Pancreas (tissue), 10 donors: ENCODE measurements at regions not wholly inside any gene's neighbourhood (a gene's known extent, or its start where the extent isn't known, plus 50 kb on each side); places are given as distances from the start of the nearest gene placed in this dataset.

Source experiments
- ATAC-seq, 4 donors: fragments of 200-7000 bp; cut with Tn5 transposase; one replicate each; pipeline versions ENCODE4 v1.8.0 to v1.9.1; 2020; ENCODE audit warnings: mild to moderate bottlenecking in 4 of 4, moderate library complexity in 4 of 4
- DNase-seq, 6 donors: peaks; one replicate each; pipeline ENCODE4 v3.0.0-alpha.2; 2020
- FAIRE-seq: peaks from 2 replicates; lab custom pipeline; 2012; peaks lifted over from hg19 to GRCh38; lab: Jason Lieb, UNC
- H3K27ac ChIP-seq, 4 donors: fragments of 200-600 bp; sonication (generic); 1 replicate in 3 of 4; 2 replicates in 1 of 4; pipeline versions ENCODE4 v1.5.0 to v1.8.0; 2020
- H3K27me3 ChIP-seq, 4 donors: fragments of 200-600 bp; one replicate each; pipeline ENCODE4 v1.8.0; 2021
- H3K36me3 ChIP-seq, 3 donors: fragments of 200-600 bp; sonication (generic) in 1 of 3; one replicate each; pipeline versions ENCODE4 v1.5.0 to v1.8.0; 2020 to 2021
- H3K4me1 ChIP-seq, 3 donors: fragments of 200-600 bp; one replicate each; pipeline ENCODE4 v1.8.0; 2021
- H3K4me3 ChIP-seq, 4 donors: fragments of 200-600 bp; sonication (generic) in 2 of 4; one replicate each; pipeline versions ENCODE4 v1.5.0 to v1.8.0; 2020 to 2021
- H3K9me3 ChIP-seq, 4 donors: fragments of 200-600 bp; one replicate each; pipeline ENCODE4 v1.8.0; 2021
- WGBS, 2 donors: extraction: QIAGEN DNeasy Blood & Tissue Kit; methylation state at CpG; one replicate each; pipeline ENCODE4 v1.1.7; 2013; 5-methylcytosine and 5-hydroxymethylcytosine counted together
- intact Hi-C, 3 donors: fragments of 100-400 bp; cut with DNase I; formaldehyde crosslinking; loops; one replicate each; pipeline versions ENCODE4 v1.11.1 to v1.14.2; 2022
- TF ChIP-seq, protein P1 (sequence below), 4 donors: fragments of 200-600 bp; sonication (generic) in 3 of 4; IDR thresholded peaks; one replicate each; pipeline versions ENCODE4 v1.5.0 to v1.8.0; 2021; ENCODE audit warnings: antibody characterized with exemption in 4 of 4
- donor health status: healthy with polysubstance abuse.
- donor health status: DM: no; HTN: no; CAD: no; lungs with moderate emphysema.
- donor health status: DM: no; HTN: no; CAD: no.
- donor health status: control.
- donor health status: control.
- donor health status: Bipolar disorder and iron deficiency.
- donor health status: DM: yes; HTN: yes; CAD: no.
- donor health status: DM: no; HTN: no; CAD: no.
- donor health status: DM: no; HTN: no; CAD: no.
- donor health status: DM: yes; HTN: yes; CAD: no.

DNA sequence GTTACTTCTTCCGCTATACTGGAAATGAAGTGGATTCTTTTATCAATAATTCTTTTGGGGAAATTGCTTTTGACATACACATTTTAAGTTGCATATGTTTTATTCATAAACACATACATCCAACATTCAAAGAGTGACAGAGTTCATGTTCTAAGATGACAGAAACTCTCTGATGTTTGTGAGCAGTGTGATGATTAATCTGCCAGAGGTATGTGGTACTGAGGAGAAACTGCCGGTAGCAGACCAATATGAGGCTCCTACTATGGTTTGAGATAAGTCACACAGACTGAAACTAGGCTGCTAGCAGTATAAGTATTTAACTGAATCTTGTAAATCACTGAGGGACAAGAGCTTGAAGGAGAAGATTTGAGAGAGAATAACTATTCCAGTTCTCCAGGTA, 524.1 kb upstream of the SEMA3D start:
- WGBS, 2 donors = 65 to 66% methylated on average over 2 of the region's 2 CpGs
- H3K27ac ChIP-seq = no peak overlapping the region
- intact Hi-C loops = no loop called here
- FAIRE-seq (no peak), ATAC-seq (no peak), DNase-seq (no peak)
- no peaks in the 10 kb centered on the region for H3K36me3 ChIP-seq
- H3K27me3 ChIP-seq = no peaks in the 10 kb centered on the region
- H3K4me1 ChIP-seq = no peaks in the 10 kb centered on the region
- no peak overlapping the region for H3K4me3 ChIP-seq
- no peaks in the 10 kb centered on the region for H3K9me3 ChIP-seq
- TF ChIP-seq, protein P1, sequence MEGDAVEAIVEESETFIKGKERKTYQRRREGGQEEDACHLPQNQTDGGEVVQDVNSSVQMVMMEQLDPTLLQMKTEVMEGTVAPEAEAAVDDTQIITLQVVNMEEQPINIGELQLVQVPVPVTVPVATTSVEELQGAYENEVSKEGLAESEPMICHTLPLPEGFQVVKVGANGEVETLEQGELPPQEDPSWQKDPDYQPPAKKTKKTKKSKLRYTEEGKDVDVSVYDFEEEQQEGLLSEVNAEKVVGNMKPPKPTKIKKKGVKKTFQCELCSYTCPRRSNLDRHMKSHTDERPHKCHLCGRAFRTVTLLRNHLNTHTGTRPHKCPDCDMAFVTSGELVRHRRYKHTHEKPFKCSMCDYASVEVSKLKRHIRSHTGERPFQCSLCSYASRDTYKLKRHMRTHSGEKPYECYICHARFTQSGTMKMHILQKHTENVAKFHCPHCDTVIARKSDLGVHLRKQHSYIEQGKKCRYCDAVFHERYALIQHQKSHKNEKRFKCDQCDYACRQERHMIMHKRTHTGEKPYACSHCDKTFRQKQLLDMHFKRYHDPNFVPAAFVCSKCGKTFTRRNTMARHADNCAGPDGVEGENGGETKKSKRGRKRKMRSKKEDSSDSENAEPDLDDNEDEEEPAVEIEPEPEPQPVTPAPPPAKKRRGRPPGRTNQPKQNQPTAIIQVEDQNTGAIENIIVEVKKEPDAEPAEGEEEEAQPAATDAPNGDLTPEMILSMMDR (IDR thresholded peaks at IDR 0.05) = no peak

DNA sequence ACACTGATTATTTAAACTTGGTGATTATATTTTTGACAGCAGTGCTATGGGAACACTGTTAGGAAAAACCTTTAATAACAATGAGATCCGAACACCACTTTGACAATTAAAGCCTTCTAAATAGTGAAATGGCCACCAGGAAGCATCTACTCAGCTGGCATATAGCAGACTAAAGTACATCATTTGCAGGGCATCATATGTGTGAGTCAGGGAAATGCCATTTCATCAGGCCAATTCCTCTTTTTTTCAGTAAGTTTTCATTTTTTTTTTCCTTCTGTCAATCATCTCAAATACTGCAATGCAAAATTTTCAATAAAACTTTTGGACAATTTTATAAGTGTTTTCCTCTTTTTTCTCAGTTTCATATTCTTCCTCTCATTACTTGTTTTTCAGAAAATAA, 521.4 kb upstream of the SEMA3D start:
- intact Hi-C loops = no loop called here
- TF ChIP-seq, protein P1 (IDR thresholded peaks at IDR 0.05) = no peak
- Histone ChIP-seq H3K36me3 (no peaks in the 10 kb centered on the region), H3K4me1 (no peaks in the 10 kb centered on the region), H3K27me3 (no peaks in the 10 kb centered on the region), H3K27ac (no peak overlapping the region), H3K4me3 (no peak overlapping the region), H3K9me3 (no peaks in the 10 kb centered on the region)
- ATAC-seq (no peak), DNase-seq (no peak), FAIRE-seq (no peak)
- 82 to 83% methylated on average over 1 of the region's 1 CpG for WGBS, 2 donors

DNA sequence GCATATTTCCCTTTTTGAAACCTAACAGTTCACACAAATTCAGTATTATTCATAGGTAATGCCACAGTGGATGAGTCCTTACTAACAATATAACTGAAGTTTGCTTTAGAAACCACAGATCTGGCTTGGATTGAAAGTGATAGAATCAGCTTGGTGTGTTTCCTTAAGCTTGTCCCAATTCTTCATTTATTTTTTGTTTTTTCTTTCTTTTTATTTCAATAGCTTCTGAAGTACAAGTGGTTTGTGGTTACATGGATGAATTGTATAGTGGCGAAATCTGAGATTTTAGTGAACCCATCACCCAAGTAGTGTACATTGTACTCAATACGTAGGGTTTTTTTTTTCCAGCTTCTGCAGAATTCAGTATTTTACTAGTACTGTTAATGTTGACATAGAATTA, 518.2 kb upstream of the SEMA3D start:
- ATAC-seq (no peak), FAIRE-seq (no peak), DNase-seq (no peak)
- intact Hi-C loops = no loop called here
- H3K27me3 ChIP-seq = no peaks in the 10 kb centered on the region
- H3K4me1 ChIP-seq = no peaks in the 10 kb centered on the region
- H3K9me3 ChIP-seq = no peaks in the 10 kb centered on the region
- WGBS, 2 donors = 73 to 83% methylated on average over 2 of the region's 2 CpGs
- no peak overlapping the region for H3K4me3 ChIP-seq
- no peak overlapping the region for H3K27ac ChIP-seq
- no peaks in the 10 kb centered on the region for H3K36me3 ChIP-seq
- TF ChIP-seq, protein P1 (IDR thresholded peaks at IDR 0.05) = no peak

DNA sequence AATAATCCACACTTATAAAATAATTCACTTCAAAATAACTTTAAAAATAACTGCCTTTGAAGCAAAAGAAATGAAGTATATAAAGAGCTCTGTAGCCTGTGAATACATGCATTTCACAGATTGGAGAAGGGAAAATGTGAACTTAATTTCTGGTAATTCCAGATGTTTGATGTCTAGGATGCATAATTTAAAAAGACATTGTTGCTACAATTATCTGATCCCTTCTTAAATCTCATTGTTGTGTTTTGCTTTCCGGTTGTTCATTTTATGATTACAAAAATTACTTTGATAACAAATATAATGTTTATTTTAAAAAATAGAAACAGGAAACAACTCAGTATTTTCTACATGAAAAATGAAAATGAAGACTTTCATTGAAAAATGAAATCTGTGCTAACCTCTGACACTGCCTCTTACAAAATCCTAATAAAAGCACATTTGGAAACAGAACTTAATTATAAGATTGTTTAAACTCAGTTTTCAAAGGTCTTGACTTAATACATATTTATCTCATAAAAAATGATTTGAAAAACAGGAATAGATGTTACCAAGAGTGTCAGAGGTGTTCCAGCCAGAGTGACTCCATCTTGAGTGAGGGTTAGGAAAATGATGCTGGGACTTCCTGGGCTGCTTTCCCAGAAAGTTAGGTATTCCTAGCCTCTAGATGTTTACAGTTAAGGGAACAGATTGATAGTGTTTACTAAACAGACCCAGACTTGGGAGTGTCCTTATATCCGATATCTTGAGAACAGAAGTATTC, 516.6 kb upstream of the SEMA3D start:
- Histone ChIP-seq H3K4me1 (no peaks in the 10 kb centered on the region), H3K4me3 (no peak overlapping the region), H3K27ac (no peak overlapping the region), H3K36me3 (no peaks in the 10 kb centered on the region), H3K9me3 (no peaks in the 10 kb centered on the region), H3K27me3 (no peaks in the 10 kb centered on the region)
- no peak for ATAC-seq
- intact Hi-C loops = no loop called here
- TF ChIP-seq, protein P1 (IDR thresholded peaks at IDR 0.05) = no peak
- WGBS, 2 donors = 67 to 77% methylated on average over 2 of the region's 2 CpGs
- peak; percentile 17 for FAIRE-seq
- DNase-seq = no peak

DNA sequence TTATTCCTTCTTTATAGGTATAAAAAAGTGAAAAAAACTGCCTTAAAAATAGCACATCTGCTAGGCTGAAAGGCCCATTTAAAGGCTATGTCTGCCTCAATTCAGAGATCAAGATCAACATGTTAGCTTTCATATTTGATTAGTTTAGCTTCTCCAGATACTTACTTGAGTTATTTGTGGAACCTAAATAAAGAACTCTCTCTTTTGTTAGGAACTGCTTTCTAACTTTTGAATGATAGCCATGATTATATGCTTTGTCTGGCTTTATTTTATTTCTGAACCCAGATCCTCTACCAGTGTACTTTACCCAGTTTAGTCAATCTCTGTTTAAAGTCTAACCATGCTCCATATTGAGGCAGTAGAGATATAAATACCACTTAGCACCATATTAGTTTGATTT, 515.5 kb upstream of the SEMA3D start:
- no peak for FAIRE-seq
- H3K4me1 ChIP-seq = no peaks in the 10 kb centered on the region
- TF ChIP-seq, protein P1 (IDR thresholded peaks at IDR 0.05) = no peak
- H3K9me3 ChIP-seq = no peaks in the 10 kb centered on the region
- DNase-seq = no peak
- H3K27ac ChIP-seq = no peak overlapping the region
- ATAC-seq = no peak
- no peaks in the 10 kb centered on the region for H3K27me3 ChIP-seq
- intact Hi-C loops = no loop called here
- no peaks in the 10 kb centered on the region for H3K36me3 ChIP-seq
- no peak overlapping the region for H3K4me3 ChIP-seq
